K562 (cell line): ENCODE measurements at regions not wholly inside any gene's neighbourhood (a gene's known extent, or its start where the extent isn't known, plus 50 kb on each side); places are given as distances from the start of the nearest gene placed in this dataset.
A peak's percentile ranks its signal among the peaks of the same experiment; 100 is the strongest.

Experiments
- BRF2 ChIP-seq: IDR thresholded peaks from 3 replicates; pipeline ENCODE4 v1.6.1; 2011; ENCODE audit warnings: borderline replicate concordance, mild to moderate bottlenecking; ENCODE audit not compliant: insufficient read length, insufficient read depth
- HNRNPK ChIP-seq: fragments of 200-400 bp; formaldehyde crosslinking; IDR thresholded peaks from one replicate; pipeline ENCODE4 v1.6.1; 2018; ENCODE audit warnings: mild to moderate bottlenecking, low read depth, low read length; ENCODE audit not compliant: poor library complexity, severe bottlenecking
- NFE2L1 ChIP-seq: fragments of 450-650 bp; IDR thresholded peaks from 2 replicates; pipeline ENCODE4 v1.6.1; 2016; ENCODE audit warnings: missing genetic modification characterization, low read depth, mild to moderate bottlenecking, missing compliant biosample characterization, moderate library complexity, borderline replicate concordance
- NR2C2 ChIP-seq, 2 experiments: fragments of 200-800 bp in 1 of 2; sonication (Bioruptor generic) in 1 of 2; sonication (generic) in 1 of 2; formaldehyde crosslinking in 1 of 2; IDR thresholded peaks; 2 replicates each; pipeline versions ENCODE4 v1.6.1 to v1.8.0; 2016 to 2022; ENCODE audit warnings: mild to moderate bottlenecking in 1 of 2, missing compliant biosample characterization in 1 of 2, missing genetic modification characterization in 1 of 2, missing genetic modification reagents in 1 of 2
- NR4A1 ChIP-seq, 2 experiments: fragments of 250-450 bp in 1 of 2; fragments of 450-650 bp in 1 of 2; sonication (Bioruptor Pico) in 1 of 2; IDR thresholded peaks; 2 replicates each; pipeline versions ENCODE4 v1.4.0 to v1.6.1; 2016 to 2020; ENCODE audit warnings: mild to moderate bottlenecking in 2 of 2, missing compliant biosample characterization in 1 of 2, missing genetic modification characterization in 1 of 2, moderate library complexity in 1 of 2
- POLR2G ChIP-seq: fragments of 200-400 bp; formaldehyde crosslinking; IDR thresholded peaks from 2 replicates; pipeline ENCODE4 v1.6.1; 2017; ENCODE audit warnings: low read depth, mild to moderate bottlenecking, antibody characterized with exemption, low read length, moderate library complexity
- SIX5 ChIP-seq, 2 experiments: IDR thresholded peaks; 2 replicates each; pipeline ENCODE4 v1.6.1; 2011; ENCODE audit warnings: low read length in 2 of 2, borderline replicate concordance in 1 of 2, low read depth in 1 of 2, mild to moderate bottlenecking in 1 of 2, moderate library complexity in 1 of 2; ENCODE audit not compliant: insufficient read depth in 1 of 2
- SMAD2 ChIP-seq: fragments of 150-350 bp; IDR thresholded peaks from 2 replicates; pipeline ENCODE4 v1.6.1; 2014; ENCODE audit warnings: low read depth, mild to moderate bottlenecking, low read length
- TEAD4 ChIP-seq, 2 experiments: sonication (generic) in 1 of 2; formaldehyde crosslinking in 1 of 2; IDR thresholded peaks; 2 replicates each; pipeline versions ENCODE4 v1.6.1 to v1.8.0; 2012 to 2022; ENCODE audit warnings: borderline replicate concordance in 1 of 2, inconsistent platforms in 1 of 2, low read length in 1 of 2, mild to moderate bottlenecking in 1 of 2, missing genetic modification reagents in 1 of 2
- ZKSCAN1 ChIP-seq: fragments of 150-350 bp; IDR thresholded peaks from 2 replicates; pipeline ENCODE4 v1.6.1; 2016; ENCODE audit warnings: low read depth, low read length
- ZNF133 ChIP-seq: fragments of 250-450 bp; sonication (Bioruptor Pico); IDR thresholded peaks from 2 replicates; pipeline ENCODE4 v1.4.0; 2020; ENCODE audit warnings: mild to moderate bottlenecking
- ZNF24 ChIP-seq: fragments of 450-650 bp; IDR thresholded peaks from 2 replicates; pipeline ENCODE4 v1.6.1; 2016
- TF ChIP-seq, protein P1 (sequence below): fragments of 450-650 bp; IDR thresholded peaks from 2 replicates; pipeline ENCODE4 v1.6.1; 2016; ENCODE audit warnings: low read depth
- TF ChIP-seq, protein P2 (sequence below): sonication (generic); formaldehyde crosslinking; IDR thresholded peaks from 2 replicates; pipeline ENCODE4 v1.4.0; 2020; ENCODE audit warnings: mild to moderate bottlenecking, missing genetic modification reagents

DNA sequence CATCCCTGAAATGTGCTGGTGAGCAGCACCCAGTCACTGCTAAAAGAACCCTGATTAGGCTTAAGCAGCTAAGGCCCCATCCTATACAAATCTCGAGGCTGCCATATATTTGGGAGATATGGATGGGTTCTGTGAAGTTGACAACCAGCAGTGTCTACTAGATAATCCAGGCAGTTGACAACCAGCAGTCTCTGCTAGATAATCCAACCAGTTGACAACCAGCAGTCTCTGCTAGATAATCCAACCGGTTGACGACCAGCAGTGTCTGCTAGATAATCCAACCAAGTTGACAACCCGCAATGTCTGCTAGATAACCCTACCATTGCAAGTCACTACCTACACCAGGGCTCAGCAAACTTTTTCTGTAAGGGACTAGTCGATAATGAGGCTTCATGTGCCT lies 58.3 kb upstream of the KDM7A start (continued):
- no peak for TF ChIP-seq NR2C2 (CRISPR knock-in tag; IDR thresholded peaks at IDR 0.05)
- no peak for TF ChIP-seq NR2C2 (tag; IDR thresholded peaks at IDR 0.05)
- no peak for TF ChIP-seq ZNF133
- TF ChIP-seq NR4A1 (CRISPR knock-in tag; IDR thresholded peaks at IDR 0.05) = no peak
- TF ChIP-seq NR4A1 (tag; IDR thresholded peaks at IDR 0.05) = no peak
- TF ChIP-seq POLR2G = no peak
- TF ChIP-seq ZKSCAN1 = no peak
- TF ChIP-seq HNRNPK = no peak
- TF ChIP-seq, protein P1, sequence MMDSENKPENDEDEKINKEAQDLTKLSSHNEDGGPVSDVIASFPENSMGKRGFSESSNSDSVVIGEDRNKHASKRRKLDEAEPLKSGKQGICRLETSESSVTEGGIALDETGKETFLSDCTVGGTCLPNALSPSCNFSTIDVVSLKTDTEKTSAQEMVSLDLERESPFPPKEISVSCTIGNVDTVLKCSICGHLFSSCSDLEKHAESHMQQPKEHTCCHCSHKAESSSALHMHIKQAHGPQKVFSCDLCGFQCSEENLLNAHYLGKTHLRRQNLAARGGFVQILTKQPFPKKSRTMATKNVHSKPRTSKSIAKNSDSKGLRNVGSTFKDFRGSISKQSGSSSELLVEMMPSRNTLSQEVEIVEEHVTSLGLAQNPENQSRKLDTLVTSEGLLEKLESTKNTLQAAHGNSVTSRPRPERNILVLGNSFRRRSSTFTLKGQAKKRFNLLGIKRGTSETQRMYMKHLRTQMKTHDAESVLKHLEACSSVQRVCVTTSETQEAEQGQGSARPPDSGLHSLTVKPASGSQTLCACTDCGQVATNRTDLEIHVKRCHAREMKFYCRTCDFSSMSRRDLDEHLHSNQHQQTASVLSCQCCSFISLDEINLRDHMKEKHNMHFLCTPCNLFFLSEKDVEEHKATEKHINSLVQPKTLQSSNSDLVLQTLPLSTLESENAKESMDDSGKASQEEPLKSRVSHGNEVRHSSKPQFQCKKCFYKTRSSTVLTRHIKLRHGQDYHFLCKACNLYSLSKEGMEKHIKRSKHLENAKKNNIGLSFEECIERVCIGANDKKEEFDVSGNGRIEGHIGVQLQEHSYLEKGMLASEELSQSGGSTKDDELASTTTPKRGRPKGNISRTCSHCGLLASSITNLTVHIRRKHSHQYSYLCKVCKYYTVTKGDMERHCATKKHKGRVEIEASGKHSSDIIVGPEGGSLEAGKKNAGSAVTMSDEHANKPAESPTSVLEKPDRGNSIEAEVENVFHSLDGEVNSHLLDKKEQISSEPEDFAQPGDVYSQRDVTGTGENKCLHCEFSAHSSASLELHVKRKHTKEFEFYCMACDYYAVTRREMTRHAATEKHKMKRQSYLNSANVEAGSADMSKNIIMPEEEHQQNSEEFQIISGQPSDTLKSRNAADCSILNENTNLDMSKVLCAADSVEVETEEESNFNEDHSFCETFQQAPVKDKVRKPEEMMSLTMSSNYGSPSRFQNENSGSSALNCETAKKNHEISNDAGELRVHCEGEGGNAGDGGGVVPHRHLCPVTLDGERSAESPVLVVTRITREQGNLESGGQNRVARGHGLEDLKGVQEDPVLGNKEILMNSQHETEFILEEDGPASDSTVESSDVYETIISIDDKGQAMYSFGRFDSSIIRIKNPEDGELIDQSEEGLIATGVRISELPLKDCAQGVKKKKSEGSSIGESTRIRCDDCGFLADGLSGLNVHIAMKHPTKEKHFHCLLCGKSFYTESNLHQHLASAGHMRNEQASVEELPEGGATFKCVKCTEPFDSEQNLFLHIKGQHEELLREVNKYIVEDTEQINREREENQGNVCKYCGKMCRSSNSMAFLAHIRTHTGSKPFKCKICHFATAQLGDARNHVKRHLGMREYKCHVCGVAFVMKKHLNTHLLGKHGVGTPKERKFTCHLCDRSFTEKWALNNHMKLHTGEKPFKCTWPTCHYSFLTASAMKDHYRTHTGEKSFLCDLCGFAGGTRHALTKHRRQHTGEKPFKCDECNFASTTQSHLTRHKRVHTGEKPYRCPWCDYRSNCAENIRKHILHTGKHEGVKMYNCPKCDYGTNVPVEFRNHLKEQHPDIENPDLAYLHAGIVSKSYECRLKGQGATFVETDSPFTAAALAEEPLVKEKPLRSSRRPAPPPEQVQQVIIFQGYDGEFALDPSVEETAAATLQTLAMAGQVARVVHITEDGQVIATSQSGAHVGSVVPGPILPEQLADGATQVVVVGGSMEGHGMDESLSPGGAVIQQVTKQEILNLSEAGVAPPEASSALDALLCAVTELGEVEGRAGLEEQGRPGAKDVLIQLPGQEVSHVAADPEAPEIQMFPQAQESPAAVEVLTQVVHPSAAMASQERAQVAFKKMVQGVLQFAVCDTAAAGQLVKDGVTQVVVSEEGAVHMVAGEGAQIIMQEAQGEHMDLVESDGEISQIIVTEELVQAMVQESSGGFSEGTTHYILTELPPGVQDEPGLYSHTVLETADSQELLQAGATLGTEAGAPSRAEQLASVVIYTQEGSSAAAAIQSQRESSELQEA = no peak
- no peak for TF ChIP-seq SIX5 (IDR thresholded peaks at IDR 0.05; ENCODE audit: borderline replicate concordance in 1 of 2, insufficient read depth in 1 of 2, low read depth in 1 of 2, low read length in 2 of 2)
- TF ChIP-seq BRF2 = no peak
- no peak for TF ChIP-seq ZNF24
- TF ChIP-seq NFE2L1 (tag) = no peak
- TF ChIP-seq TEAD4 (IDR thresholded peaks at IDR 0.05; ENCODE audit: low read length) = peak; percentile 94
- TF ChIP-seq TEAD4 (CRISPR knock-in tag; IDR thresholded peaks at IDR 0.05; ENCODE audit: borderline replicate concordance) = no peak
- TF ChIP-seq SMAD2 = no peak
- TF ChIP-seq, protein P2, sequence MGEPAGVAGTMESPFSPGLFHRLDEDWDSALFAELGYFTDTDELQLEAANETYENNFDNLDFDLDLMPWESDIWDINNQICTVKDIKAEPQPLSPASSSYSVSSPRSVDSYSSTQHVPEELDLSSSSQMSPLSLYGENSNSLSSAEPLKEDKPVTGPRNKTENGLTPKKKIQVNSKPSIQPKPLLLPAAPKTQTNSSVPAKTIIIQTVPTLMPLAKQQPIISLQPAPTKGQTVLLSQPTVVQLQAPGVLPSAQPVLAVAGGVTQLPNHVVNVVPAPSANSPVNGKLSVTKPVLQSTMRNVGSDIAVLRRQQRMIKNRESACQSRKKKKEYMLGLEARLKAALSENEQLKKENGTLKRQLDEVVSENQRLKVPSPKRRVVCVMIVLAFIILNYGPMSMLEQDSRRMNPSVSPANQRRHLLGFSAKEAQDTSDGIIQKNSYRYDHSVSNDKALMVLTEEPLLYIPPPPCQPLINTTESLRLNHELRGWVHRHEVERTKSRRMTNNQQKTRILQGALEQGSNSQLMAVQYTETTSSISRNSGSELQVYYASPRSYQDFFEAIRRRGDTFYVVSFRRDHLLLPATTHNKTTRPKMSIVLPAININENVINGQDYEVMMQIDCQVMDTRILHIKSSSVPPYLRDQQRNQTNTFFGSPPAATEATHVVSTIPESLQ = no peak
